Lower leg skin (tissue), 3 donors: ENCODE measurements at regions not wholly inside any gene's neighbourhood (a gene's known extent, or its start where the extent isn't known, plus 50 kb on each side); places are given as distances from the start of the nearest gene placed in this dataset.

Experiments
- POLR2A ChIP-seq, 2 donors: fragments of 450-650 bp; IDR thresholded peaks; one replicate each; pipeline ENCODE4 v1.6.1; 2016 to 2017; ENCODE audit warnings: antibody characterized with exemption in 2 of 2, mild to moderate bottlenecking in 1 of 2, moderate library complexity in 1 of 2
- TF ChIP-seq, protein P1 (sequence below), 3 donors: fragments of 450-650 bp; IDR thresholded peaks; one replicate each; pipeline ENCODE4 v1.5.1; 2016; ENCODE audit warnings: antibody characterized with exemption in 3 of 3, mild to moderate bottlenecking in 3 of 3, moderate library complexity in 2 of 3

DNA sequence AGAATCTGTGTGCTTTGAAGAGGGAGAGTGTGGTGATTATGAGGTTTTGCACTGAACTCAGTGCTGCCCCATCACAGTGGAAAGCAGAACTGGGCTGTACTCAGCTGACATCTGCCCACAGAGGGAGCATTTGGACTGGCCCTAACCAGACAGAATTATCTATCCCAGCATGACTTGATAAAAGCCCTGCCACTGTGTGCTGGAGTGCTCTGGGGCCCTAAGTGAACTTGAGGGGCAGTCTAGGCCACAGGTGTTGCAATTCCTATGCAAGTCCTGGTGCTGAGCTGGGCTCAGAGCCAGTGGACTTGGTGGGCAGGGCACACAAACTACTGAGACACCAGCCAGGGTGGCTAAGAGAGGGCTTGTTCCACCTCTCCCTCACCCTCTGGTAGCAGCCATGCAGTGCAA lies 269.2 kb upstream of the CTNNB1 start:
- TF ChIP-seq, protein P1, sequence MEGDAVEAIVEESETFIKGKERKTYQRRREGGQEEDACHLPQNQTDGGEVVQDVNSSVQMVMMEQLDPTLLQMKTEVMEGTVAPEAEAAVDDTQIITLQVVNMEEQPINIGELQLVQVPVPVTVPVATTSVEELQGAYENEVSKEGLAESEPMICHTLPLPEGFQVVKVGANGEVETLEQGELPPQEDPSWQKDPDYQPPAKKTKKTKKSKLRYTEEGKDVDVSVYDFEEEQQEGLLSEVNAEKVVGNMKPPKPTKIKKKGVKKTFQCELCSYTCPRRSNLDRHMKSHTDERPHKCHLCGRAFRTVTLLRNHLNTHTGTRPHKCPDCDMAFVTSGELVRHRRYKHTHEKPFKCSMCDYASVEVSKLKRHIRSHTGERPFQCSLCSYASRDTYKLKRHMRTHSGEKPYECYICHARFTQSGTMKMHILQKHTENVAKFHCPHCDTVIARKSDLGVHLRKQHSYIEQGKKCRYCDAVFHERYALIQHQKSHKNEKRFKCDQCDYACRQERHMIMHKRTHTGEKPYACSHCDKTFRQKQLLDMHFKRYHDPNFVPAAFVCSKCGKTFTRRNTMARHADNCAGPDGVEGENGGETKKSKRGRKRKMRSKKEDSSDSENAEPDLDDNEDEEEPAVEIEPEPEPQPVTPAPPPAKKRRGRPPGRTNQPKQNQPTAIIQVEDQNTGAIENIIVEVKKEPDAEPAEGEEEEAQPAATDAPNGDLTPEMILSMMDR (IDR thresholded peaks at IDR 0.05): no peak
- TF ChIP-seq POLR2A (IDR thresholded peaks at IDR 0.05): no peak
